GM18951 (cell line): ENCODE measurements at regions not wholly inside any gene's neighbourhood (a gene's known extent, or its start where the extent isn't known, plus 50 kb on each side); places are given as distances from the start of the nearest gene placed in this dataset.

Source experiments
- POLR2A ChIP-seq: IDR thresholded peaks from 4 replicates; pipeline ENCODE4 v1.6.1; 2011; ENCODE audit warnings: mild to moderate bottlenecking; ENCODE audit not compliant: insufficient read length, insufficient read depth; ENCODE audit errors: extremely low read depth
- in situ Hi-C: fragments of 300-500 bp; cut with MboI; formaldehyde crosslinking; loops from one replicate; pipeline ENCODE4 v1.12.0; 2022; ENCODE audit warnings: low sequenced_read_pairs, mixed read lengths, inconsistent platforms; ENCODE audit not compliant: unreplicated experiment

DNA sequence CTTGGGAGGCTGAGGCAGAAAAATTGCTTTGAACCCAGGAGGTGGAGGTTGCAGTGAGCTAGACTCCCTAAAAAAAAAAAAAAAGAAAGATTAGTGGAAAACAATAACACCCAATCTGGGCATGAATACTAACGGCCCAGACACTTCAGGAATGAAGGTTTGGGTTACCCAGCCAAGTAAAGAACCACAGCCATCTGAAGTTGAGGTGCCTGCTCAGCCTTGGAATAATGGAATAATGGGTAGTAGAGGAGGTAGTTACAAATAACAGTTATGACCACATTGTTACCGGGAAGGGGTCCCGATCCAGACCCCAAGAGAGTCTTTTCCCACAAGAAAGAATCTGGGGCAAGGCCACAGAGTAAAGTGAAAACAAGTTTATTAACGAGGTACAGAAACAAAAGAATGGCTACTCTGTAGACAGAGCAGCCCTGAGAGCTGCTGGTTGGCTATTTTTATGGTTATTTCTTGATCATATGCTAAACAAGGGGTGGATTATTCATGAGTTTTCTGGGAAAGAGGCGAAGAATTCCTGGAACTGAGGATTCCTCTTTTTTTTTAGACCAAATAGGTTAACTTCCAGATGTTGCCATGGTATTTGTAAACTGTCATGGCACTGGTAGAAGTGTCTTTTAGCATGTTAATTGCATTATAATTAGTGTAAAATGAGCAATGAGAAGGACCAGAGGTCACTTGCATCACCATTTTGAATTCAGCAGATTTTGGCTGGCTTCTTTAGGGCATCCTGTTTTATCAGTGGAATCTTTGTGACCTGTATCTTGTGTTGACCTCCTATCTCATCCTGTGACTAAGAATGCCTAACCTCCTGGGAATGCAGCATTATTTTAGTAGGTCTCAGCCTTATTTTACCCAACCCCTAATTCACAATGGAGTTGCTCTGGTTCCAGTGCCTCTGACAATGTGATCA is 96.2 kb upstream of the HAAO start:
- no peak for TF ChIP-seq POLR2A
- in situ Hi-C loops = no loop called here

DNA sequence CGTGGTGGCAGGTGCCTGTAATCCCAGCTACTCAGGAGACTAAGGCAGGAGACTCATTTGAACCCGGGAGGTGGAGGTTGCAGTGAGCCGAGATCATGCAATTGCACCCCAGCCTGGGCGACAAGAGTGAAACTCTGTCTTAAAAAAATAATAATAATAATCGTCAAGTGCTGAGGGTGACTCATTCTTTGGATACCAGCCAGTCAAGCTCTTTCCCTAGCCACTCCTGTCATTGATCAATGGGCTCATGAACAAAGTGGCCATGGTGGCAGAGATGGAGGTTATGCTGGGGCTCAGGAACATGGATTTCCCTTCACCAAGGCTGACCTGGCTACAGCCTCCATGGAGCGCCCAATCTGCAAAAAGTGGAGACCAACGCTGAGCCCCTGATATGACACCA is 94.5 kb upstream of the HAAO start:
- in situ Hi-C loops = no loop called here
- TF ChIP-seq POLR2A = no peak

DNA sequence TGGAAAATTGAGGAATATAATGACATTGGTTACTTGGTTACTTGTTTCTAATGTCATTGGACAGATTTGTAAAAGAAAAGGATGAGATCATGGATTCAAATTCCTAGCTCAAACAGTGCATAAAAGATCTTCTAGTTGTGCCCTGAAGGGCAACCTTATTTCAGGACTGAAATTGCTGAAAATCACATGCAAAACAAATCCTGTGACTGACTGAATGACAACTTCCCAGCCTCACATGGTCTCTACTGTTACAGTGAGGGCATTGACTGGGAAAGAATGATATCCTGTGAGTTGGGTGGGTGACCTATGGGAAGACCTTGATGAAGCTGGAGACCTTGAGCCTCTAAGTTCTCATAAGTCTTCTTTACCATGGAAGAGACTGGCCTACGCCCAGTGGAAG is 90.4 kb upstream of the HAAO start:
- TF ChIP-seq POLR2A = no peak

DNA sequence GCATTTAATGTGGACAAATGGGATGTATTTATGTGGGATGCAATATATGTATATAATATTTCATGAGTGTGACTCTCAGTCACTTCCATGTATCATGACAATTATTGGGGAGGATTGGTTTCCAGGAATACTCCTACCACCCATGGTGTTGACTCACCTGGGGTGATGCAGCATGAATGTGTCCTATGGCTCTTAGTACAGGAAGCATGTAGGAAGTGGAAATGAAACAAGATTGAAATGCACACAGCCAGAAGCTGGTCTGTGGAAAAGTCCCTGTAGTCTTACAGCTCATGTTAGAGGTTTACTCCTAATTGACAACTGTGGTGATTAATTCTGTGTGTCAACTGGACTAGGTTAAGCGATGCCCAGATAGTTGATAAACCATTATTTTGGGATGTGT is 89.3 kb upstream of the HAAO start:
- no peak for TF ChIP-seq POLR2A
- in situ Hi-C loops = no loop called here

More for the DNA sequence above, 90.4 kb upstream of the HAAO start:
- in situ Hi-C loops = no loop called here

DNA sequence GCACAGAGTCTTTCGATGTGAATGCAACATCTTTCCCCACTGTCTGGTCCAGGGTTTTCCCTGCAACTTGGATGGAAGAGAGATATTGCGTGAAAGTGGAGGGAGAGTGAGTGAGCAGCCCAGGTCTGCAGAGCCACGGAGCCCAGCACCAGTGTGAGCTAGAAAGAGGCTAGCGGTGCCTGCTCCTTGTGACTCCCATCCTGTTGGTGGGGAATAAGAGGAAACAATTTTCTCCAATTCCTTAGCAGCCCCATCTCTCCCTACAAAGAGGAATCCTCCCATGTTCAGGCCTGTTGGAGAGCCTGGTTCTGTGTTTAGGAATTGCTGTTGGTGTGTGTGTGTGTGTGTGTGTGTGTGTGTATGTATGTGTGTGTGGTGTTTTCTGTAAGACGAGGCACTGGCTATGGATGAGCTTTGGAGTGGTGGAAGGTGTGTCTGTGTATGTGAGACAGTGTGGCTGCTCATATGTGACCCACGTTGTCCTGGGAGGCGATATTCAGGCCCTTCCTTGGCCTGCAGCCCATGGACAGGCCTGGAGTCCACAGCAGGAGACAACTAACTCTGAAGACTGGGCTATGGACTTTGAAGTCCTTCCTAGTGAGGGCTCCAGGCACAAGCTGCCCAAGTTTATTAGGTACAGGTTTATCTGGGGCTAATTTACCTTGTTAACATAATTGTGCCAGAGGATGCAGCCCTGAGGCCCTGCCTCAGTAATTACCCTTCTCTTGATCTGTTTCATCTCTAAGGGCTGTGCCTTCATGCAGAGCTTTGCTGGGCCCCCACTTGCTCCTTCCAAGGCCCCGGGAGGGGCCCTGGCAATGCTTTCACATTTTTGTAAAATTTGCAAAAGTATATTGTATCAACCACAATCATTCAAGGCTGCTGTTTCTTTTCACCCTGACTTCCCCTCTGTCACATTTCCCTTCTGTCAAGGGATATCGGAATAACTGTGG is 88.6 kb upstream of the HAAO start:
- TF ChIP-seq POLR2A = no peak
- in situ Hi-C loops = no loop called here

DNA sequence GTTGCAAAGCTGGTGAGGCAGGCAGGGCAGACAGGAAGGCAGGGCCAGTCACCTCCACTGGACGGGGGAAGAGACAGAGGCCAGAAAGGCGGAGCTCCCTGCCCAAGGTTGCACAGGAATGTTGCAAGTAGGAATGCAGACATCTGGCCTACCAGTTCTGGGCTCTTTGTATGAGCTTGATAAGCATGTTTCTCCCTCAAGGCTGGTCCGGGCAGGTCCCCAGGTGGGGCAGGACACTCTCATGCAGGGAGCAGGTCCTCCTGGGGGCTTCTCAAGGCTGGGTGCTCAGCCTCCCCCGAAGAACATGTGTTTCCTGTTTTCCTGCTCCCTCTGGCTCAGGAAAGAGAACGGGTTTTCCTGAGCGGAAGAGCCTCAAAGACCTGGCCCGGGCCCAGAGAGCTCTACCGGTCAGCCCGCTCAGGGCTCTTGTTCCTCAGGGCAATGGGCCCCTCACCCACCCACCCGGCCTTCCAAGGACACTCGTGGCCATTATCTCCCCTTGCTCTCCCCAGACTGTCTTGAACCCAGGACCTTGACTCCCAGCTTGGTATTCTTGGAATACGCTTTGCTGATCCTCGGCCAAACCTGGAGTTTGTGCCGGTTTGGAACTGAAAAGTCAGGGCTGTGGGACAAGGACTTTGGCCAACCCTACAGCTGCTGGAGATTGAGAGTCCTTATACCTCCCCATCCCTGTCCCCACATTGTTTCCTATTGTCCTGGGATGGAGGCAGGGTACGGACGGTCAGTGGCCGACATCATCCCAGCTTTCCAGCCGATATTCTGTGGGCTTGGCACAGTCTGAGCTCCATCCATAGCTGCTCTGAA is 87.7 kb upstream of the HAAO start:
- no peak for TF ChIP-seq POLR2A
- in situ Hi-C loops = no loop called here

DNA sequence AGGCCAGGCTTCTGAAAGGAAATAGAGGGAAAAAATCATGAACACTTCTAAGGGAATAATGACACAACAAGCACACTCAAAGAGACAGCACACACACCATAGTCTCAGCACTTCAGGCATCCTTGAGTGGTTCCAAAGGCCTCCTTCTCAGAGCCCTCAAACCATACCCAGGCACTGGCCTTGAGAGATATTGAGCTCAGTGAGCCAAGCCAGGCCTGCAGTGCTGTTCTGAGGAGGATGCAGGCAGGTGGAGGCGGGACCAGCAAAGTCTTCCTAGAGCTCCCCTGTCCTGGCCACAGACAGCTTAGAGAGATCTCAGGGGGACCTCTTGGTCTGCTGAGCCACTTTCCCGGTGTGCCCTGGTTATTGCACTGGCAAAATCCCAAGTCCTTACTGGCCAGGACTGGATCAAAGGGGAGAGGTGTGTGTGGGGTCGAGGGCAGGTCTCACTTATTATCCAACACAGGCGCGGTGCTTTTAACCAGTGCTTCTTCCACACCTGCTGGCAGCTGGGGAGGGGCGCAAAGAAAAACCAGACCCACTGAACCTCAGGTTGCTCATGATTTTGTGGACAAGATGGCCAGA is 86.8 kb upstream of the HAAO start:
- no peak for TF ChIP-seq POLR2A
- in situ Hi-C loops = no loop called here

DNA sequence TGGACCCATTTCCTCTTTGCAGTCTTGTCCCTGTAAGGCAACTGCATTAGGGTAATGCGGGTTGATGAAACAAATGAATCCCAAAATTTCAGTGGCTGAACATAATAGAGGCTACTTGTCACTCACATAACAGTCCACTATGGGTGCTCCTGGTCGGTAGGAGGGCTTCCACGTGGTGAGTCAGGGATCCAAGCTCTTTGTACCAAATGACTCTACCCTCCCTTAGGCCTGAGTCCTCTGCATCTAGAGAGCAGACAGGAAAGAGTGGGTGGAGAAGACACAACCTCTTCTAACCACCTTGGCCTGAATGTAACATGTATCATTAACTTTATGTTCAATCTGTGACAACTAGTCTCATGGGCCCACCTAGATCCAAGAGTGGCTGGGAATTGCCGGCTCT is 86.2 kb upstream of the HAAO start:
- TF ChIP-seq POLR2A = no peak
- in situ Hi-C loops = no loop called here

DNA sequence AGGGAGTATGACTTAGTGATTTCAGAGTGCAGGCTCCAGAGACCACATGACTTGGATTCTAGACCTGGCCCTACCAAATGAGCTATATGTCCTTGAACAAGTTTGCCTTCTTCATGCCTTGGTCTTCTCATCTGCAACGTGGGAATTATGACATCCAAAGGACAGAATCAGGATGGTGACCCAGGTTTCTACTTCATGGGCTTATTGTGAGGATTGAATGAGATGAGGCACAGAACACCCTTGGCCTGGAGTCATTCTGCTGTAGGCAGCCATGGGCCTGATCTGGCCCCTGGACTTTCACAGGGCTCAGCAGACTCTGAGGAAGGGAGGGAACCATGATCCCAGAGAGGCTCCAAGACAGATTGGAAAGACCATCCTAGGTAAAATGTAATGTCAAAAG is 85.6 kb upstream of the HAAO start:
- in situ Hi-C loops = no loop called here
- TF ChIP-seq POLR2A = no peak

DNA sequence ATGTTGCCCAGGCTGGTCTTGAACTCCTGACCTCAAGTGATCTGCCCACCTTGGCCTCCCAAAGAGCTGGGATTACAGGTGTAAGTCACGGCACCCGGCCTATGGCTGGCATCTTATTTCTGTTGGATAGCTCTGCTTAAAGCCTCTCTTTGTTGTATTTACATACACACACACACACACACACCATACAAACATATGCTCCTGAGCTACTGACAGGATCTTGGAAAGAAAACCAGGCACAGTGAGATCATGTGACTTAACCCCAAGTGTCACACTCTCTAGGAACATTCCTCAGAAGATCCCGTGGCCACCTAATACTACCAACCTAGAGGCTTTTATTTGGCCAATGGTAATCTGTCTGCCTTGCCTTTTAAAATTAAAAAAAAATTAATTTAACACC is 85.1 kb upstream of the HAAO start:
- no peak for TF ChIP-seq POLR2A
- in situ Hi-C loops = no loop called here

DNA sequence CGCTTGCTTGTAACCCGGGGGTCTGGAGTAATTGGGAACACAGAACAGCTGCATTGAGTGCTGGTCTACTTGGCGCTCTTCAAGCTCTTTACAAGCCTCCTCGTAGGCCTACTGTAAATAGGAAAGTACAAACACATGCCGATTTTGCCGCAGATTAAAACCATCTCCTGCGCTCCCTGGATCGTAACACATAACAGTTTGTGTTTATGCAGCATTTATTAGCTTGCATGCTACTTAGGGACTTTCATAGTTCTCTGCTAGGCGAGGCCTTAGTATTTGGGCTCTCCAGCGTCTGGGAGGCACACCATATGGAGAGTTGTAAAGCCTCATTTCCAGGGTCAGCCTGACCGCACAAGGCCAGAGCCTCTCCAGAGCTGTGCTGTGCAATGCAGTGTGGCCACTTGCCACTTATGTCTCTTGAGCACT is 84.0 kb upstream of the HAAO start:
- in situ Hi-C loops = no loop called here

DNA sequence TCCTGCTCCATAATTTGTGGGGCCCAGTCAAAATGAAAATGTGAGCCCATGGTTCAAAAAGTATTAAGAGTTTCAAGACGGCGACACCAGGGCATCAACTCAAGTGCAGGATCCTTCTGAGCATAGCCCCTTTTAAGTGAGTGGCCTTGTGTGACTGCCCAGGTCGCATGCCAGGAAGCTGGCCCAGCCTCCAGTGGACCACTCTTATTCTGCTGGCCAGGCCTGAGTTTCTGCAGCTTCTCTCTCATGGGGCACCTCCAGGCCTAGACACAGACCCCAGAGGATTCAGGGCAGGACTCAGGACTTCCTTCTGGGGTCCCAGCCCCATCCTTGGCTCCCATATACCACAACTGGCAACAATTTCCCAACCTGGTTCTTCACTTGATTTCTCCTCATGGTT is 83.5 kb upstream of the HAAO start:
- in situ Hi-C loops = no loop called here
- TF ChIP-seq POLR2A = no peak

More for the DNA sequence above, 84.0 kb upstream of the HAAO start:
- TF ChIP-seq POLR2A = no peak
